Neural crest cell (in vitro differentiated cells): ENCODE measurements at regions not wholly inside any gene's neighbourhood (a gene's known extent, or its start where the extent isn't known, plus 50 kb on each side); places are given as distances from the start of the nearest gene placed in this dataset.
"Not testable (repeated sequence)": the region's sequence is repeated elsewhere in the genome, so short reads cannot be mapped to it uniquely, and the experiment has no call there.

Experiments
- DNase-seq: peaks from one replicate; pipeline ENCODE4 v3.0.0; 2021; ENCODE audit warnings: low read depth, mixed read lengths, low spot score
- H3K27ac Mint-ChIP-seq: one replicate; pipeline ENCODE4 v1.8.0; 2021; ENCODE audit warnings: mild to moderate bottlenecking, mixed read lengths; ENCODE audit not compliant: unreplicated experiment
- H3K27me3 Mint-ChIP-seq: 2 replicates; pipeline ENCODE4 v1.8.0; 2021; ENCODE audit warnings: low read depth, mild to moderate bottlenecking, mixed read lengths
- H3K36me3 Mint-ChIP-seq: 2 replicates; pipeline ENCODE4 v1.8.0; 2021; ENCODE audit warnings: low read depth, mild to moderate bottlenecking, mixed read lengths
- H3K4me1 Mint-ChIP-seq: 2 replicates; pipeline ENCODE4 v1.8.0; 2021; ENCODE audit warnings: mixed read lengths
- H3K4me3 Mint-ChIP-seq: one replicate; pipeline ENCODE4 v1.8.0; 2021; ENCODE audit warnings: mild to moderate bottlenecking, mixed read lengths
- H3K9me3 Mint-ChIP-seq: 2 replicates; pipeline ENCODE4 v1.8.0; 2021; ENCODE audit warnings: mixed read lengths
- CTCF ChIP-seq: fragments of 200-600 bp; sonication (generic); conservative IDR thresholded peaks from 2 replicates; pipeline ENCODE4 v1.5.0; 2021; ENCODE audit warnings: antibody characterized with exemption, mild to moderate bottlenecking

DNA sequence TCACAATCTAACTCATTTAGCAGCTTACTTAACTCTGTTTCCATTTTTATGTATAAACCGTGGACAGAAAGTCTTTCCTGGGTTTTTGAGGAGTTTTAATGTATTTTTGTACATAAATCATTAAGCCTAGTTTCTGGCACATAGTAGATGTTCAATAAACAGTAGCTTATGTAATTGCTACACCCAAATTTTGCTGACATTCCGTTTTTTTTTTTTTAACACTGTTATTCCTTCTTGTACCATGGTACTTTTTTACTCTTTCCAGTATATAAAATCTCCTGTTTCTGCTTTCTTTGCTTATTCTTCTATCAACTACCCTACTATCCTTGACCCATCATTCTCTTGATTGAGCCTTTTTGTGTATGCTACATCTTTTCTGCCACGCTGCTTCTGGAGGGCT is 1151.3 kb upstream of the CRIM1 start:
- Mint-ChIP-seq H3K9me3 (peaks cover 2% of the 10 kb centered on the region), H3K36me3 (no peaks in the 10 kb centered on the region), H3K27ac (no peak overlapping the region), H3K4me1 (no peaks in the 10 kb centered on the region), H3K4me3 (no peak overlapping the region), H3K27me3 (no peaks in the 10 kb centered on the region)
- DNase-seq: no peak
- TF ChIP-seq CTCF: no peak

DNA sequence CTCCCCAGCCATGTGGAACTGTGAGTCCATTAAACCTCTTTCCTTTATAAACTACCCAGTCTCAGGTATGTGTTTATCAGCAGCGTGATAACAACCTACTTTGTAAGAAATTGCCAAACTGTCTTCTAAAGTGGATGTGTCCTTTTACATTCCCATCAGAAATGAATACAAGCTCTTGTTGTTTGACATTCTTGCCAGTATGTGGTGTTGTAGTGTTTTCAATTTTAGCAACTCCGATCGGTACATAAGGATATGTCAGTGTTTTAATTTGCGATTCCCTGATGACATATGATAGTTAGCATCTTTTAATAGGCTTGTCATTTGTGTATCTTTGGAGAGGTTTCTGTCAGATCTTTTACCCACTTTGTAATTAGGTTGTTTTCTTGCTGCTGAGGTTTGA is 1156.3 kb upstream of the CRIM1 start:
- Mint-ChIP-seq H3K9me3 (peaks cover 4% of the 10 kb centered on the region), H3K27me3 (no peaks in the 10 kb centered on the region), H3K4me1 (no peaks in the 10 kb centered on the region), H3K4me3 (no peak overlapping the region), H3K36me3 (no peaks in the 10 kb centered on the region), H3K27ac (no peak overlapping the region)
- TF ChIP-seq CTCF: peak; percentile 31
- no peak for DNase-seq

DNA sequence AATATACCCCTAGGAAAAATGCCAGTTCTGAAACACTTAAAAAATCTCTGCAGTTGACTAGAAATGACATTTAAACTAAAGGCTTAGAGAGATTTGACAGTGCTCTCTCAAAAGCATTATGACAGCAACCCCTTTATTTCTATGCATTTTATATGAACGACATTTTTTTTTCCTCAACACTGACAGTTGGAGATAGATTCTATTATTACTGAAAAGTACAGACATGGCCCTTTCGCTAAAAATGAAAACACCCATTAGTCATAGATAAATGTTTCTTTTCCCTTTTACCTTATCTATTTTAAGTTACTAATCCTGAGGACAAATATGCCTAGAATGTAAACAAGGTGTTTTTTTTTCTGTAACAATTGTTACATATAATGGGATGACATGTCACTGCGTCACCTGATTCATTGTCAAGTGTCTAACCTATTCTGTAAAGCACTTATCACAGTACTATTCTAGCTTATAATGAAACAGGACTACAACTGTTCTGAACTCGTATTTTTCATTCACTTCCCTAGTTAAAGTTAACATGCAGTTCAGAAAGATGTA is 1169.6 kb upstream of the CRIM1 start:
- Mint-ChIP-seq H3K27me3 (no peaks in the 10 kb centered on the region), H3K27ac (no peak overlapping the region), H3K36me3 (no peaks in the 10 kb centered on the region), H3K9me3 (peaks cover 4% of the 10 kb centered on the region), H3K4me3 (no peak overlapping the region), H3K4me1 (peaks cover 8% of the 10 kb centered on the region)
- no peak for DNase-seq
- TF ChIP-seq CTCF: no peak

DNA sequence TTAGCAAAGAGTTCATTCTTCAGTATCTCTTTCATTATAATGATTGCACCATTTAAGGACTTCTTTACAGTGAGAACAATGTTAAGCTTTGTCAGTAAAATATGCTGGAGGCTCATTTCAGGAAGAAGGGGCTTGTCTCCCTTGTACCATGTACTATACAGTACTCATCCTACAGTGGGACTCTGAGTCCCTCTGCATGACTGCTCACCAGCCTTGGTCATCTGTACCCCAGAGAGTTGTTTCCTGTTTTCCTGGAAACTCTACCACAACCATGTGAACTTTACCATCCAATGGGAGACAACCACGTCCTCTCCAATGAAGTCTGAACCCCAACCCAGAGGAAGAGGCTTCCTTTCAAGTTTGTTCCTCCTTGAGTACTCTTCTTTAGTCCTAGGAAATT is 1171.1 kb upstream of the CRIM1 start:
- Mint-ChIP-seq H3K36me3 (no peaks in the 10 kb centered on the region), H3K27me3 (no peaks in the 10 kb centered on the region), H3K27ac (peak overlapping the region; percentile 53), H3K4me3 (no peak overlapping the region), H3K9me3 (peaks cover 4% of the 10 kb centered on the region), H3K4me1 (peaks cover 8% of the 10 kb centered on the region)
- DNase-seq: peak; percentile 2
- TF ChIP-seq CTCF: no peak

DNA sequence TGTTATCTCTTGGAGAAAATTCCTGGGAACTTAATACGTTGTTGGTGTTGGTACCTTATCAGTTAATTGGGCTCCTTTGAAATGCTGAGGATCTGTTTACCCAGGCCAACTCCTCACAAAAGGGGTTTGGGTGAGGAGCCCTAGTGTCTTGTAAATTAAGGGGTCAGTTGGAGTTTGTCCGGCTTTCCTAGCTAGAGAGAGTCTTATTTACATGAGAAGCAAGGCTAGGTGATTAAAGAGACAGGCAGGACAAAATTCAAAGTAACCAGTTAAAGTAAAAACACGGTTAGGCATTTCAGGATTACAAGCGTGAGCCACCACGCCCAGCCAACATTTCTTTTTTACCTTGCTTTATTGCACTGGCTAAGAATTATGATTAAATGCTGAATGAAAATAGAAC is 1178.9 kb upstream of the CRIM1 start:
- not testable (repeated sequence) for DNase-seq, H3K4me1 Mint-ChIP-seq, H3K4me3 Mint-ChIP-seq, H3K27me3 Mint-ChIP-seq, H3K9me3 Mint-ChIP-seq, H3K27ac Mint-ChIP-seq, H3K36me3 Mint-ChIP-seq

DNA sequence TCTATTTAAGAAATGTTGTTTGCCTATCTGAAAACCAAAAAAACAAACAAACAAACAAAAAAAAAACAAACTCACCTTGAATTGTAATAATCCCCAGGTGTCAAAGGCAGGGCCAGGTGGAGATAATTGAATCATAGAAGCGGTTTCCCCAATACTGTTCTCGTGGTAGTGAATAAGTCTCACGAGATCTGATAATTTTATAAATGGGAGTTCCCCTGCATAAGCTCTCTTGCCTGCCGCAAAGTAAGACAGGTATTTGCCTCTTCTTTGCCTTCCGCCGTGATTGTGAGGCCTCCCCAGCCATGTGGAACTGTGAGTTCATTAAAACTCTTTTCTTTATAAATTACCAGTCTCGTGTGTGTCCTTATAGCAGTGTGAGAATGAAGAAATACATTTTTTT is 1180.7 kb upstream of the CRIM1 start:
- H3K9me3 Mint-ChIP-seq: no peaks in the 10 kb centered on the region
- H3K27ac Mint-ChIP-seq: no peak overlapping the region
- no peaks in the 10 kb centered on the region for H3K4me1 Mint-ChIP-seq
- H3K4me3 Mint-ChIP-seq: no peak overlapping the region
- H3K36me3 Mint-ChIP-seq: no peaks in the 10 kb centered on the region
- no peak for TF ChIP-seq CTCF
- DNase-seq: no peak
- no peaks in the 10 kb centered on the region for H3K27me3 Mint-ChIP-seq
